A673 (cell line): ENCODE measurements at regions not wholly inside any gene's neighbourhood (a gene's known extent, or its start where the extent isn't known, plus 50 kb on each side); places are given as distances from the start of the nearest gene placed in this dataset.

Experiments used
- CTCF ChIP-seq: fragments of 300-800, 200-600 bp; sonication (generic); conservative IDR thresholded peaks from 2 replicates; pipeline ENCODE4 v1.5.1; 2017; ENCODE audit warnings: low read depth, mild to moderate bottlenecking, antibody characterized with exemption, low read length, moderate library complexity, mixed read lengths
- EZH2 ChIP-seq: fragments of 200-600 bp; sonication (generic); IDR thresholded peaks from 2 replicates; pipeline ENCODE4 v1.6.1; 2017; ENCODE audit warnings: borderline replicate concordance, low read depth, mild to moderate bottlenecking, mixed read lengths, antibody characterized with exemption, low read length; ENCODE audit not compliant: poor library complexity, severe bottlenecking

GRCh38 chr2:37500031-37500430, 155.6 kb downstream of the QPCT start:
- no peak for TF ChIP-seq CTCF
- no peak for TF ChIP-seq EZH2
